H1 (cell line): ENCODE measurements at regions not wholly inside any gene's neighbourhood (a gene's known extent, or its start where the extent isn't known, plus 50 kb on each side); places are given as distances from the start of the nearest gene placed in this dataset.

Experiments used
- CTCF ChIA-PET: fragments of 300-600 bp; sonication (Branson Sonifier 250); formaldehyde crosslinking; loops from one replicate; lab custom pipeline; 2021; ENCODE audit not compliant: partially characterized antibody; lab: Charles Lee
- POLR2A ChIA-PET: fragments of 300-600 bp; sonication (Branson Sonifier 250); formaldehyde crosslinking; loops from one replicate; lab custom pipeline; 2021; ENCODE audit warnings: inconsistent platforms; ENCODE audit not compliant: partially characterized antibody; lab: Charles Lee
- DNase-seq, 2 experiments: peaks; one replicate each; pipeline versions ENCODE4 v3.0.0 to v3.0.0-alpha.2; 2010 to 2022; ENCODE audit warnings: low spot score in 2 of 2, low read depth in 1 of 2, mixed read lengths in 1 of 2
- FAIRE-seq: peaks from 2 replicates; lab custom pipeline; 2011; peaks lifted over from hg19 to GRCh38; lab: Jason Lieb, UNC
- H2AFZ ChIP-seq: 2 replicates; pipeline ENCODE4 v1.8.1; 2012; ENCODE audit warnings: low read length, inconsistent platforms
- H2AK5ac ChIP-seq: 2 replicates; pipeline ENCODE4 v1.6.1; 2013; ENCODE audit warnings: low read depth, low read length
- H2BK120ac ChIP-seq: replicated peaks from 2 replicates; pipeline ENCODE3; 2013; ENCODE audit warnings: low read depth, low read length, inconsistent platforms
- H2BK12ac ChIP-seq: 2 replicates; pipeline ENCODE4 v1.6.1; 2013; ENCODE audit warnings: low read depth, low read length
- H2BK15ac ChIP-seq: 2 replicates; pipeline ENCODE4 v1.6.1; 2013; ENCODE audit warnings: low read length
- H2BK20ac ChIP-seq: 2 replicates; pipeline ENCODE4 v1.6.1; 2013; ENCODE audit warnings: low read length
- H2BK5ac ChIP-seq: 2 replicates; pipeline ENCODE4 v1.6.1; 2013; ENCODE audit warnings: low read depth, low read length
- H3K14ac ChIP-seq: 2 replicates; pipeline ENCODE4 v1.6.1; 2013; ENCODE audit warnings: inconsistent platforms; ENCODE audit not compliant: insufficient read length
- H3K18ac ChIP-seq: 2 replicates; pipeline ENCODE4 v1.6.1; 2013; ENCODE audit warnings: low read length; ENCODE audit errors: extremely low read depth
- H3K23ac ChIP-seq: 2 replicates; pipeline ENCODE4 v1.6.1; 2013; ENCODE audit warnings: inconsistent platforms; ENCODE audit not compliant: insufficient read length
- H3K23me2 ChIP-seq: 2 replicates; pipeline ENCODE4 v1.6.1; 2013; ENCODE audit warnings: low read depth, low read length
- H3K27ac ChIP-seq: 2 replicates; pipeline ENCODE4 v1.6.1; 2011; ENCODE audit warnings: low read depth, low read length, inconsistent platforms
- H3K27me3 ChIP-seq, 4 experiments: replicated peaks in 1 of 4; 1 replicate in 1 of 4; 2 replicates in 3 of 4; pipeline versions ENCODE4 v1.6.1 to v1.8.1; 2011 to 2013; ENCODE audit warnings: low read length in 3 of 4, mild to moderate bottlenecking in 3 of 4, inconsistent platforms in 2 of 4, mixed read lengths in 2 of 4, moderate library complexity in 1 of 4; ENCODE audit not compliant: control insufficient read depth in 3 of 4, insufficient read depth in 3 of 4; ENCODE audit errors: extremely low read depth in 1 of 4
- H3K36me3 ChIP-seq, 4 experiments: 2 replicates each; pipeline versions ENCODE4 v1.6.1 to v1.8.1; 2011 to 2013; ENCODE audit warnings: mild to moderate bottlenecking in 4 of 4, low read length in 3 of 4, moderate library complexity in 2 of 4, control low read depth in 1 of 4, inconsistent platforms in 1 of 4; ENCODE audit not compliant: insufficient read depth in 4 of 4, control insufficient read depth in 2 of 4
- H3K4ac ChIP-seq: replicated peaks from 2 replicates; pipeline ENCODE3; 2013; ENCODE audit warnings: low read length, low read depth, mixed read lengths, inconsistent platforms; ENCODE audit not compliant: insufficient read length
- H3K4me1 ChIP-seq, 4 experiments: replicated peaks in 1 of 4; 1 replicate in 1 of 4; 2 replicates in 3 of 4; pipeline versions ENCODE4 v1.6.1 to v1.8.1; 2011 to 2013; ENCODE audit warnings: low read length in 3 of 4, inconsistent platforms in 2 of 4, mixed read lengths in 1 of 4; ENCODE audit not compliant: insufficient read depth in 4 of 4, control insufficient read depth in 3 of 4
- H3K4me2 ChIP-seq, 2 experiments: 2 replicates each; pipeline versions ENCODE4 v1.6.1 to v1.8.1; 2011 to 2013; ENCODE audit warnings: low read depth in 2 of 2, low read length in 2 of 2, control low read depth in 1 of 2, inconsistent platforms in 1 of 2, mild to moderate bottlenecking in 1 of 2; ENCODE audit not compliant: insufficient read depth in 1 of 2
- H3K4me3 ChIP-seq, 4 experiments: fragments of 200-600, 300-600 bp in 1 of 4; sonication (generic), shearing (Covaris generic), sonication (Bioruptor Twin) in 1 of 4; 2 replicates each; pipeline versions ENCODE4 v1.5.1 to v1.8.1; 2011 to 2016; ENCODE audit warnings: low read length in 4 of 4, low read depth in 3 of 4, control low read depth in 2 of 4, inconsistent platforms in 2 of 4, mild to moderate bottlenecking in 2 of 4, mixed read lengths in 1 of 4, moderate library complexity in 1 of 4; ENCODE audit not compliant: insufficient read depth in 2 of 4; ENCODE audit errors: extremely low read depth in 1 of 4
- H3K56ac ChIP-seq: replicated peaks from 2 replicates; pipeline ENCODE3; 2013; ENCODE audit warnings: low read depth, mild to moderate bottlenecking, mixed read lengths, low read length, inconsistent platforms; ENCODE audit not compliant: insufficient read length
- H3K79me1 ChIP-seq: 2 replicates; pipeline ENCODE4 v1.6.1; 2013; ENCODE audit warnings: low read depth, low read length, control low read depth
- H3K79me2 ChIP-seq, 2 experiments: 2 replicates each; pipeline versions ENCODE4 v1.6.1 to v1.8.1; 2012 to 2013; ENCODE audit warnings: low read length in 2 of 2, mild to moderate bottlenecking in 2 of 2, inconsistent platforms in 1 of 2; ENCODE audit not compliant: insufficient read depth in 2 of 2, control insufficient read depth in 1 of 2
- H3K9ac ChIP-seq, 4 experiments: replicated peaks in 1 of 4; 1 replicate in 1 of 4; 2 replicates in 3 of 4; pipeline versions ENCODE4 v1.6.1 to v1.8.1; 2011 to 2013; ENCODE audit warnings: low read depth in 3 of 4, low read length in 3 of 4, control low read depth in 2 of 4, mild to moderate bottlenecking in 2 of 4, moderate library complexity in 2 of 4, inconsistent platforms in 1 of 4; ENCODE audit errors: extremely low read depth in 1 of 4
- H3K9me3 ChIP-seq, 2 experiments: 2 replicates each; pipeline versions ENCODE4 v1.6.1 to v1.8.1; 2012 to 2013; ENCODE audit warnings: mild to moderate bottlenecking in 2 of 2, moderate library complexity in 2 of 2, control low read depth in 1 of 2, inconsistent platforms in 1 of 2, low read depth in 1 of 2, low read length in 1 of 2, mixed read lengths in 1 of 2; ENCODE audit not compliant: insufficient read depth in 2 of 2
- H4K20me1 ChIP-seq, 2 experiments: replicated peaks in 1 of 2; 2 replicates each; pipeline versions ENCODE3 to v1.8.1; 2011 to 2013; ENCODE audit warnings: inconsistent platforms in 2 of 2, low read length in 2 of 2, mild to moderate bottlenecking in 1 of 2; ENCODE audit not compliant: insufficient read depth in 2 of 2, control insufficient read depth in 1 of 2
- H4K5ac ChIP-seq: 2 replicates; pipeline ENCODE4 v1.6.1; 2013; ENCODE audit warnings: low read length, low read depth, mixed read lengths, inconsistent platforms; ENCODE audit not compliant: insufficient read length
- H4K8ac ChIP-seq: 2 replicates; pipeline ENCODE4 v1.8.0; 2013; ENCODE audit warnings: mild to moderate bottlenecking, moderate library complexity, low read length, inconsistent platforms; ENCODE audit not compliant: insufficient read depth; ENCODE audit errors: extremely low read depth
- H4K91ac ChIP-seq: replicated peaks from 2 replicates; pipeline ENCODE3; 2013; ENCODE audit warnings: low read length, mixed read lengths, inconsistent platforms; ENCODE audit not compliant: insufficient read length
- RFX5 ChIP-seq: IDR thresholded peaks from 2 replicates; pipeline ENCODE4 v1.6.1; 2011; ENCODE audit warnings: low read depth, low read length, improper control_type of control experiment, borderline replicate concordance
- SUZ12 ChIP-seq: fragments of 200-600 bp; sonication (generic); IDR thresholded peaks from 2 replicates; pipeline ENCODE4 v1.6.1; 2012; ENCODE audit warnings: mild to moderate bottlenecking, inconsistent platforms, low read length, moderate library complexity, mixed read lengths
- TF ChIP-seq, protein P1 (sequence below): IDR thresholded peaks from 2 replicates; pipeline ENCODE4 v1.6.1; 2011; ENCODE audit warnings: low read depth, mild to moderate bottlenecking, low read length; ENCODE audit not compliant: insufficient read depth

DNA sequence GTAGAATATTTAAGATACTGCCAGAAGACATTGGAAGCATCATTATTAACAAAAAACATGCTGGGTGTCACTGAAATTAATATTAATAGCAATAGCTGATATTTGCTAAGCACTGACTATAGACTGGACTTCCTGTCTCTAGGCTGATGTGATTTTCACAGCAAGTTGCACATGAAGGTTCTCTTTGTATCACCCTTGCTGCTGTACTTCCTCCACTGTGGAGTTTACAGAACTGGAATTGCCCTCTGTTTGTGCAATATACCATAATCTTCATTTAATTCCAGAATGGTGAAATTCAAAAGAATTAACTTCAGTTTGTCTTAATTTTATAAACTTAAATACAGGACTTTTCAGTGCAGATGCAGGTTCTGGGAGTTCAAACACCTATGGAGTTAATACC is 585.1 kb downstream of the RNF144A start:
- H4K8ac ChIP-seq, result no peak overlapping the region
- H3K36me3 ChIP-seq, result no peaks in the 10 kb centered on the region
- H3K23me2 ChIP-seq, result no peaks in the 10 kb centered on the region
- ChIA-PET CTCF (no interaction called here), POLR2A (no interaction called here)
- no peak overlapping the region for H2BK12ac ChIP-seq
- no peaks in the 10 kb centered on the region for H3K79me1 ChIP-seq
- DNase-seq (no peak), FAIRE-seq (no peak)
- H3K18ac ChIP-seq, result no peak overlapping the region
- no peak overlapping the region for H3K23ac ChIP-seq
- no peak overlapping the region for H2BK5ac ChIP-seq
- H3K4me1 ChIP-seq, result no peaks in the 10 kb centered on the region
- TF ChIP-seq SUZ12 (no peak), RFX5 (no peak)
- TF ChIP-seq, protein P1, sequence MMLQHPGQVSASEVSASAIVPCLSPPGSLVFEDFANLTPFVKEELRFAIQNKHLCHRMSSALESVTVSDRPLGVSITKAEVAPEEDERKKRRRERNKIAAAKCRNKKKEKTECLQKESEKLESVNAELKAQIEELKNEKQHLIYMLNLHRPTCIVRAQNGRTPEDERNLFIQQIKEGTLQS, result no peak
- no peaks in the 10 kb centered on the region for H3K79me2 ChIP-seq
- no peaks in the 10 kb centered on the region for H4K20me1 ChIP-seq
- no peaks in the 10 kb centered on the region for H3K9me3 ChIP-seq
- no peak overlapping the region for H2BK120ac ChIP-seq
- no peak overlapping the region for H2AK5ac ChIP-seq
- no peak overlapping the region for H2BK20ac ChIP-seq
- H3K27ac ChIP-seq, result no peak overlapping the region
- no peak overlapping the region for H4K91ac ChIP-seq
- no peak overlapping the region for H3K14ac ChIP-seq
- H3K4me2 ChIP-seq, result no peak overlapping the region
- H3K4me3 ChIP-seq, result no peak overlapping the region
- H3K4ac ChIP-seq, result no peak overlapping the region
- no peak overlapping the region for H2AFZ ChIP-seq
- H3K9ac ChIP-seq, result no peak overlapping the region
- H4K5ac ChIP-seq, result no peak overlapping the region
- H3K56ac ChIP-seq, result no peak overlapping the region
- H2BK15ac ChIP-seq, result no peak overlapping the region
- no peaks in the 10 kb centered on the region for H3K27me3 ChIP-seq
